ENCODE measurements at regions not wholly inside any gene's neighbourhood (a gene's known extent, or its start where the extent isn't known, plus 50 kb on each side); places are given as distances from the start of the nearest gene placed in this dataset.

DNA sequence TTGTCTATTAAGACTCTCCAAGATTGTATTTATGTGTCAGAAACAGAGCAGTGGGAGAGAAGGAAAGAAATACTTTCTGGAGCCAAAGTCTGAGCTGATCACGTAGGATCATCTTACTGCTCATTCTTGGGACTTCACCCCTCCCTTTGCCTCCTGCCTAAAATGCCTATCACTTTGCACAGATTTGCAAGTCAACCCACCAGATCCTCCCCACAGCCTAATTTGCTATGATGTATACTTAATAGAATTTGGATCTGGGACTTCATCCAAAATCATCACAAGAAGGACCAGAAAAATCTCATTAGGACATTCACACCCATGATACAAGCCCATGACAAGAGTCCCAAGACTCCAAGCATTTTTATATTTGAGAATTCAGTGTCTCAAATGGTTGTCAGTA, 290.2 kb downstream of the FBXW7 start:
- Mint-ChIP-seq H3K4me3 (no peak overlapping the region), H3K4me1 (ENCODE audit: low read depth) (peaks cover 23% of the 10 kb centered on the region), H3K9me3 (no peaks in the 10 kb centered on the region), H3K27me3 (no peaks in the 10 kb centered on the region), H3K27ac (no peak overlapping the region), H3K36me3 (ENCODE audit: low read depth) (no peaks in the 10 kb centered on the region)

DNA sequence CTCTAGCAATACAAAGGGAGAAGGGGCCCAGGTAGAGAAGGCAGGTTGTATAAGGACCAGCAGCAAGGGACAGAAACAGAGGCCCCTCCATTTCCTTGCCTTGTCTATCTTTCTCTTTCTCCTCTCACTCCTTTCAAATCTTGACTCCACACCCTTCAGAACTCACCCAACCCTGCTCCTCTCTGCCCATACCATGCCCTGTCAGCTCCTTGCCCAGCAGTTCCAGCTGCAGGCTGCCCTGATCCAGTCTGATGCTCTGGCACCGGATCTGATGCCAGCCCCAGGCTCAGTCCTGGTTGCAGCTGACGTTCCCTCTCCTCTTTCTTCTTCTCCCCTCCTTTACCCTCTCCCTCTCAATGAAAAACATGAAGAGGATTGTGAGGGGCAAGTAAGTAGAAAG, 291.2 kb downstream of the FBXW7 start:
- H3K4me1 Mint-ChIP-seq (ENCODE audit: low read depth): peaks cover 23% of the 10 kb centered on the region
- H3K36me3 Mint-ChIP-seq (ENCODE audit: low read depth): no peaks in the 10 kb centered on the region
- no peak overlapping the region for H3K4me3 Mint-ChIP-seq
- H3K27ac Mint-ChIP-seq: no peak overlapping the region
- no peaks in the 10 kb centered on the region for H3K27me3 Mint-ChIP-seq
- no peaks in the 10 kb centered on the region for H3K9me3 Mint-ChIP-seq

DNA sequence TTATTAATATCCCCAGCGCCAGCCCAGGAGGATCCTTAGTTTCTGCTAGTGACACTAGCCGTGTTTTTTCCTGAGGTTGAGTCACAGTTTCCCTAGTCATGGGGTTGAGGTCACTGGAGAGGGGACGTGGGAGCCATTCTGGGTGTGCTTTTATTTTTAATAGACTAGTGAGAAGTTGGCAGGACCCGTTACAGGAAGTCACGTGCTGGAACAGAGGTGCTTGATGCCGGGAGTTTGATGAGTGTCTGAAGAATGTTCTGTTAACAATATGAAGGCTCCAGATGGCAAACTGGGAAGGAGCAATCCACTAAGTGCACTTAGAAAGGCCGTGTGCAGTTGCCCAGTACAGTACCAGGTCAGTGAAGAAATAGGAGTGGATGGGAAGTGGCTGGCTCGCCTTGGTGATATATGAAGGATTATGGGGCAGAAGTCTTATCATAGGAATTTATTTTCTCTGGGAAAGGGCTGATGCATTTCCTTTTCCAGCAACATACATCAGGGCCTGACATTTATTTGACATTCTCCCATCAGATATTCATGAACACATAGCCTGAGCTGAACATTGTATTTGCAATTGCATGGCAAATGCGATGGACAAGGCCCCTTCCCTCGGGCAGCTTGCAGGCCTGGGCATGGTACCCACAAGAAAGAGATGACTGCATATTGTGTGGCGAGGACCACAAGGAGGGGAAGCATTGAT, 291.8 kb downstream of the FBXW7 start:
- H3K36me3 Mint-ChIP-seq (ENCODE audit: low read depth): no peaks in the 10 kb centered on the region
- peaks cover 2% of the 10 kb centered on the region for H3K9me3 Mint-ChIP-seq
- no peak overlapping the region for H3K4me3 Mint-ChIP-seq
- no peak overlapping the region for H3K27ac Mint-ChIP-seq
- peaks cover 23% of the 10 kb centered on the region for H3K4me1 Mint-ChIP-seq (ENCODE audit: low read depth)
- no peaks in the 10 kb centered on the region for H3K27me3 Mint-ChIP-seq

DNA sequence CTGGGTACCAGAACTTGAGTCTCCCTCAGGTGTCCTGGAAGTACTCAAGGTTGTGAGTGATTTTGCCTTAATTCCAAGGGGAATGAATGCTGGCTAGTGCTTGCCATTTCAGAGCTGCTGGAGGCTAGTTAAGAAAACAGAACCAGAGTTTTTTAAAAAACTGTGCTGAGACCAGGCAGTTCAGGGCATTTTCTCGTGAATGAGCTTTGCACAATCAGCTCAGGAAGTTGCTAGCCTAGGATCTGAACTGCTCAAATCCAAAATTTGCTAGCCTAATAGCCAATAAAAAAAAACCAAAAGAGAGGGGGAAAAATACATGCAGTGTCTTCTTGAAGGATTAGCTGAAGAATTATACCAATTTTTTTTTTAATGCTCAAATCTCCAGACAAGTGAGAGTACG, 292.7 kb downstream of the FBXW7 start:
- H3K27me3 Mint-ChIP-seq: no peaks in the 10 kb centered on the region
- no peak overlapping the region for H3K27ac Mint-ChIP-seq
- no peaks in the 10 kb centered on the region for H3K36me3 Mint-ChIP-seq (ENCODE audit: low read depth)
- peaks cover 23% of the 10 kb centered on the region for H3K4me1 Mint-ChIP-seq (ENCODE audit: low read depth)
- peaks cover 3% of the 10 kb centered on the region for H3K9me3 Mint-ChIP-seq
- H3K4me3 Mint-ChIP-seq: no peak overlapping the region

DNA sequence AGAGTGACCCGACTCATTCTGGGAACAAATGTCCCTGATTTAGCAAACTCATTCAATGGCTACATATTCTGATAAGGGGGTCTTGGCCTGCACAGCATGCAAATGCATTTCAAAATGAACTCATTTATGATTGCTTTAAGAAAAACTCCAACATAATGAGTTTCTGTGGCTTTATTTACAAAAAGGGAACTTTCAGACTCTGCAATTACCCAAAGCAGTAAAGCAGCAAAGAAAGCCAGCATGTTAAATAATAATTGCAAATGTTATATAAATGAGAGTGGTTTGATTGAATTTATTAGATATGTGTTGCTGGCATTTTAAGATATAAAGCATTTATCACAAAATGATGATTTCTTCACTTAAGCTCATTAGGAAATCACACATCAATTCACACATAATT, 295.7 kb downstream of the FBXW7 start:
- Mint-ChIP-seq H3K27ac (no peak overlapping the region), H3K4me1 (ENCODE audit: low read depth) (peaks cover 18% of the 10 kb centered on the region), H3K36me3 (ENCODE audit: low read depth) (no peaks in the 10 kb centered on the region), H3K27me3 (no peaks in the 10 kb centered on the region), H3K9me3 (peaks cover 10% of the 10 kb centered on the region), H3K4me3 (no peak overlapping the region)

DNA sequence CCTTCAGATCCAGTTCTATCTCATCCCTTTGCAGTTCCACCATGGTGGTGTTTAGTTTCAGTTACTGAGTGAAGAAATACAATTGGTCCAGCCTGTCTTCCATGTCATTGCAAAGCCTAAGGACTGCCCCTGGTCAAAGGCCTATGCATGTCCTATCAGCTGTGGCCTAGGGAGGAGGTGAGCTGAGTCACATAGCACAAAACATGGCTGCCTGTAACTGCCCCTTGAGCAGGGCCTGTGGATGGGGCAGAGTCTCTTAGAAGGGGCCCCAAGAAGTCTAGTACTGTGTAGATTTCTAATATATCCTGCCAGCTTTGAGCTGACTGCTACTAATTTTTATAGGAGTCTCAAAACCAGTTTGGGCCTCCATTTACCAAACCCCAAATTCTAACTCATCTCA, 296.7 kb downstream of the FBXW7 start:
- Mint-ChIP-seq H3K27me3 (no peaks in the 10 kb centered on the region), H3K27ac (no peak overlapping the region), H3K4me3 (no peak overlapping the region), H3K4me1 (ENCODE audit: low read depth) (peaks cover 11% of the 10 kb centered on the region), H3K36me3 (ENCODE audit: low read depth) (no peaks in the 10 kb centered on the region), H3K9me3 (peaks cover 10% of the 10 kb centered on the region)

DNA sequence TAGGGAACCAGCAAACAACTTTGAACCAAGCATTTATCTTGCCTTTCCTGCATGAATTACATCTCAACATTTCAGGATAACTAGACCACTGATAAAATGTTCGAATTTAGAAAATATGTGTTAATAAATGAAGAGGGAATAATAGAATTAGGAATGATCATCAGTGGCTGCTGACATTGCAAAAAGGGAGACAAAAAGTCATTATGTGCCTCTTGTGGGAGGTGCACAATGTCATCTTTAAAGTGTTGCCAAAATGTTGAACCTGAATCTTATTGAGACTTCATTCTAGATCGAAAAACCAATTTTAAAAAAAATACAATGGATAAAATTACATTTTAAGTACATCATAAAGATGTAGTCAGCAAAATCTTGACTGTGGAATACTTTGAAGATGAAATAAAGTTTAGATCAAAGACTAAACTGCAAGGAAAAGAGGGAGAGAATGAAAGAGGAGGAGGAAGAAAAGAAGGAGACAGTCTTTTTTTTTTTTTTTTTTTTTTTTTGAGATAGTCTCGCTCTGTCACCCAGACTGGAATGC, 299.3 kb downstream of the FBXW7 start:
- no peak overlapping the region for H3K27ac Mint-ChIP-seq
- H3K4me3 Mint-ChIP-seq: no peak overlapping the region
- no peaks in the 10 kb centered on the region for H3K36me3 Mint-ChIP-seq (ENCODE audit: low read depth)

DNA sequence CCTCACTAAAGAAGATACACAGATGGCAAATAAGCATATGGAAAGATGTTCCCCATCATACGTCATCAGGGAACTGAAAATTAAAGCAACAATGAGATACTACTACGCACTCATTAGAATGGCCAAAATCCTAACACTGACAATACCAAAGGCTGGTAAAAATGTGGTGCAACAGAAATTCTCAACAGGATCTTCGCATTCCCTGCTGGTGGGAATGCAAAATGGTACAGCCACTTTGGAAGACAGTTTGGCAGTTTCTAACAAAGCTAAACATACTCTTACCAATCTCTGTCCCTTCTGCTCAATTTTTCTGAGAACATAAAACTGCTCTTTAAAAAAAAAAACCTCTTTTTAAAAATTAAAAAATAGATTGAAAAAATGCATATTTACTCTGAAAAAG, 300.2 kb downstream of the FBXW7 start:
- Mint-ChIP-seq H3K4me3 (no peak overlapping the region), H3K36me3 (ENCODE audit: low read depth) (no peaks in the 10 kb centered on the region), H3K4me1 (ENCODE audit: low read depth) (no peaks in the 10 kb centered on the region), H3K9me3 (peaks cover 10% of the 10 kb centered on the region), H3K27ac (no peak overlapping the region), H3K27me3 (no peaks in the 10 kb centered on the region)

More for the DNA sequence above, 299.3 kb downstream of the FBXW7 start:
- no peaks in the 10 kb centered on the region for H3K27me3 Mint-ChIP-seq
- no peaks in the 10 kb centered on the region for H3K4me1 Mint-ChIP-seq (ENCODE audit: low read depth)
- H3K9me3 Mint-ChIP-seq: peaks cover 10% of the 10 kb centered on the region

DNA sequence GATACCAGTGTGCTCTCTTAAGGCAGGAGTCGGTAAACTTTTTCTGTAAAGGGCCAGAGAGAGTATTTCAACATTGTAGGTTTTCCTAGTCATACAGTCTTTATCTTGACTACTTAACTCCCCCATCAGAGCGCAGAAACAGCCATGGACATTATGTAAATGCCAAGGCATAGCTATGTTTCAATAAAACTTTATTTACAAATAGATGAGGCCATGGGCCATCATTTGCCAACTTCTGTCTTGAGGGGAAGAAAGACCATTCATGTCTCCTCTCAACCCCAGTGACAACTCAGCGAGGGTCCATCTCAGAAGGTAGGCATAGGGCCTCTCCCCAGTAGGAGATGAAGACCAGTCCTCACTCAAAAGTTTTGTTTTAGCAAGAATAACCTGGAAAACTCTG, 301.3 kb downstream of the FBXW7 start:
- Mint-ChIP-seq H3K9me3 (peaks cover 10% of the 10 kb centered on the region), H3K4me1 (ENCODE audit: low read depth) (no peaks in the 10 kb centered on the region), H3K36me3 (ENCODE audit: low read depth) (no peaks in the 10 kb centered on the region), H3K27me3 (no peaks in the 10 kb centered on the region), H3K27ac (no peak overlapping the region), H3K4me3 (no peak overlapping the region)

DNA sequence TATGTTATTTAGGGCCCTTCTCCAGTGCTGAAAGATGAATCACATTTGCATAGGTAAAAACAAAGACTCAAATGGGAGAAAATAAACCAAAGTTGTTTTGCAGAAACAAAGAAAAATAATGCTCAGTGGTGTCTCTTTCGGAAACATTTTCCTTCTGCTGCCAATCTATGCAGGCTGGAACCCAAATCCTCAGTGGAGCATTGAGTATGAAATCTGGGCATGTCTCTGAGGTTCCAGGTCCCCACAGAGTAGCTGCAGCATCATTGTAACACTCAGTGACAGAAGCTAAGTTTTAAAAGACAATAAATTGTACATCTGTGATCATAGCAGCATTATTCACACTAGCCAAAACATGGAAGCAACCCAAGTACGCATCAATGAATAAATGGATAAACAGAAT, 303.6 kb downstream of the FBXW7 start:
- H3K27me3 Mint-ChIP-seq: no peaks in the 10 kb centered on the region
- peaks cover 6% of the 10 kb centered on the region for H3K9me3 Mint-ChIP-seq
- no peak overlapping the region for H3K4me3 Mint-ChIP-seq
- H3K27ac Mint-ChIP-seq: no peak overlapping the region
- no peaks in the 10 kb centered on the region for H3K36me3 Mint-ChIP-seq (ENCODE audit: low read depth)
- no peaks in the 10 kb centered on the region for H3K4me1 Mint-ChIP-seq (ENCODE audit: low read depth)

DNA sequence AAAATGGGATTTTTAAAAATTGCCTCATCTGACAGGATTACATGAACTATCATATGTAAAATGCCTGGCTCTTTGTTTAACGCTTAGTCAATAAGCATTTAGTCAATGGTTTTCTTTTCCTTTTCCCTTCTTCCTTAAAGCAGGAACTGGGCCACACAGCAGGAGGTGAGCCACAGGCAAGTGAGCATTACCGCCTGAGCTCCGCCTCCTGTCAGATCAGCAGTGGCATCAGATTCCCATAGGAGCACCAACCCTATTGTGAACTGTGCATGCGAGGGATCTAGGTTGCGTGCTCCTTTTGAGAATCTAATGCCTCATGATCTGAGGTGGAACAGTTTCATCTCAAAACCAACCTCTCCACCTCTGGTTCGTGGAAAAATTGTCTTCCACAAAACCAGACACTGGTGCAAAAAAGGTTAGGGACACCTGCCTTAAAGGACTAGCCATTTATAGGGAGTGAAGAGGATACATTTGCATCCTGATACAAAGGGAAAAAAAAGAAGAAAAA, 306.1 kb downstream of the FBXW7 start:
- Mint-ChIP-seq H3K9me3 (no peaks in the 10 kb centered on the region), H3K27ac (no peak overlapping the region), H3K27me3 (no peaks in the 10 kb centered on the region), H3K4me3 (no peak overlapping the region), H3K36me3 (ENCODE audit: low read depth) (no peaks in the 10 kb centered on the region), H3K4me1 (ENCODE audit: low read depth) (no peaks in the 10 kb centered on the region)

DNA sequence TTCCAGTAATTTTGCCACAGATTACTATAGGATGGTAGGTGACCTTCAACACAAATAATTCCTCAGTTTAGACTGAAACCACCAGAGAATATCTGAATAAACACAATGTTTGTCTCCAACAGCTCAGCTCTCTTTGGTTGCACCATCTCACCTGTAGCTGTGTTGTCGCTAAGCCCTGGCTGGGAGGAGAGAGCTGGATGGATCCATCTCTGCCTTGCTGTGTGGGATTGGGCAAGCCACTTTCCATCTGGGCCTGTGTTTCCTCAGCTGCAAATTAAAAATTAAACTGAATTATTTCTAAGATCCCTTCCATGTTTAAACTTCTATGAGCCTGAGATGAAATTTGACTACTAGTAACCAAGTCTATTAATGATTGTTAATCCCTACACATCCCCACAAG, 310.2 kb downstream of the FBXW7 start:
- Mint-ChIP-seq H3K27me3 (no peaks in the 10 kb centered on the region), H3K36me3 (ENCODE audit: low read depth) (no peaks in the 10 kb centered on the region)

DNA sequence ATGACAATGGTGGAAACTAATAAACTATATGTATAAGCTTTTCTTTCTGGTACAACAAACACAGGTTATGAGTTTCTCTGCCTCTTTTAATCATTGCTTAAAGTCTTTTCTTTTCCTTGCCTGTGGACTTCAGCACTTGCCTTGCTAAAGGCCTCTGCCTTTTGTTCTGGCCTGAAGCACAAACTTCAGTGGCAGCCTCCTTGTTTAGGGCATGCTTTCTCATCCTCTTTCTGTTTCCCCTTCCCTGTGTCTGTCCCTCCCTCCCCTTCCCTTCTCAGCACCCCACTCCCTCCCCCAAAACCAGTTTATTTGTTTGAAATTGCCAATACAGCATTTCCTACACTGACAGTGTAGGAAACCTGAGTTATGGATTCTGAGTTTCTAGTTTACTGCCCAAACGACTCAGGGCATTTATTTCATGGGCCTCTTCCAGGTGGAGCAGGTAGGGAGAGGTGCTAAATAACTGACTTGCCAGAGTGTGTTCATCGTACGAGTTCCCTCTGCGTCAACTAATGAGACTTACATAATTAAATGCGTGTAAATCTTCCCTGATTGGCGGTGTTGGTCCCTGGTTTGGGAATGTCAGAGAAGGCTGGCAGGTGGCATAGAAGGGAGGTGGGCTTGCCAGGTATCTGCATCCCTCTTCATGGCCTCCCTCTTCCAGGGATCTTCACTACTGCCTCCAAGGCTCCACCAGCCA, 311.0 kb downstream of the FBXW7 start:
- Mint-ChIP-seq H3K9me3 (no peaks in the 10 kb centered on the region), H3K27me3 (no peaks in the 10 kb centered on the region), H3K27ac (no peak overlapping the region), H3K36me3 (ENCODE audit: low read depth) (no peaks in the 10 kb centered on the region), H3K4me3 (no peak overlapping the region), H3K4me1 (ENCODE audit: low read depth) (peaks cover 10% of the 10 kb centered on the region)

More for the DNA sequence above, 310.2 kb downstream of the FBXW7 start:
- H3K4me1 Mint-ChIP-seq (ENCODE audit: low read depth): peaks cover 3% of the 10 kb centered on the region
- H3K9me3 Mint-ChIP-seq: no peaks in the 10 kb centered on the region
- no peak overlapping the region for H3K4me3 Mint-ChIP-seq
- H3K27ac Mint-ChIP-seq: no peak overlapping the region

DNA sequence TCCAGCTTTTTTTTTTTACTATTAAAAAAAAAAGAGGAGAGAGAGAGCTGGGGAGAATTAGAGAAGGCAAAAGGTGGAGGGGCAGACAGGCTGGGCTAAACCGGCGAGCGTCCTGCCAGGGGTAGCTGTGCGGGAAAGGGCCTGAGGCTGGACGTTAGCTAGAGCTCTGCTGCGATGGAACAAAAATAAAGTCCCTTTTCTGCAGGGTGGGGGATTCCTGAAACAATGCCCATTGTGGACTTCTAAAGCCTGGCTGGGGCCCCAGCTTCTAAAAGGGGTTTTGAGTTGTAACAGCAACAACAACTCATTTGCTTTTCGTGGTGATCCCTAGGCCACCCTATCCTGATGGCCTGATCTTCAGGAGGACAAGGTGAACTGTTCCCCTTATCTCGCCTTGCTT, 311.7 kb downstream of the FBXW7 start:
- Mint-ChIP-seq H3K27me3 (no peaks in the 10 kb centered on the region), H3K4me3 (no peak overlapping the region), H3K9me3 (no peaks in the 10 kb centered on the region), H3K27ac (no peak overlapping the region), H3K4me1 (ENCODE audit: low read depth) (peaks cover 10% of the 10 kb centered on the region), H3K36me3 (ENCODE audit: low read depth) (no peaks in the 10 kb centered on the region)

DNA sequence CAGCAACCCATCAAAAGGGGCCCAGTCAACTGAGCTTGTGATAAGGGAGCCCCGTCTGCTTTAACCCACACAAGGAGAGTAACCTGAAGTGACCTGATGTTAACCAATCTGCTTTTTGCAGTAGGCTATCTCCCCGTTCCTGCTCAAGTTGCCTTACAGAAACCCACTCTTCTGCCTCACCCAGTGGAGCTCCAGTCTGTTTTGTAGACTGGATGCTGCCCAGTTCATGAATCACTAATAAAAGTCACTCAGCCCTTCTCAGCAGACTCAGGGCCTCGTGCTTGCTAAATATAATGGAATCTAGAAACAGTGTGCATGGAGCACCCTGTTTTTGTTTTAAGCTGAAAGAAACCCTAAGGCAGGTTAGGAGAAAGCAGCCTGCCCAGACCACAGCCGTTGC, 312.3 kb downstream of the FBXW7 start:
- Mint-ChIP-seq H3K36me3 (ENCODE audit: low read depth) (no peaks in the 10 kb centered on the region), H3K4me1 (ENCODE audit: low read depth) (peaks cover 10% of the 10 kb centered on the region), H3K27ac (no peak overlapping the region), H3K9me3 (no peaks in the 10 kb centered on the region), H3K27me3 (no peaks in the 10 kb centered on the region), H3K4me3 (no peak overlapping the region)
